ENCODE measurements at regions not wholly inside any gene's neighbourhood (a gene's known extent, or its start where the extent isn't known, plus 50 kb on each side); places are given as distances from the start of the nearest gene placed in this dataset.

DNA sequence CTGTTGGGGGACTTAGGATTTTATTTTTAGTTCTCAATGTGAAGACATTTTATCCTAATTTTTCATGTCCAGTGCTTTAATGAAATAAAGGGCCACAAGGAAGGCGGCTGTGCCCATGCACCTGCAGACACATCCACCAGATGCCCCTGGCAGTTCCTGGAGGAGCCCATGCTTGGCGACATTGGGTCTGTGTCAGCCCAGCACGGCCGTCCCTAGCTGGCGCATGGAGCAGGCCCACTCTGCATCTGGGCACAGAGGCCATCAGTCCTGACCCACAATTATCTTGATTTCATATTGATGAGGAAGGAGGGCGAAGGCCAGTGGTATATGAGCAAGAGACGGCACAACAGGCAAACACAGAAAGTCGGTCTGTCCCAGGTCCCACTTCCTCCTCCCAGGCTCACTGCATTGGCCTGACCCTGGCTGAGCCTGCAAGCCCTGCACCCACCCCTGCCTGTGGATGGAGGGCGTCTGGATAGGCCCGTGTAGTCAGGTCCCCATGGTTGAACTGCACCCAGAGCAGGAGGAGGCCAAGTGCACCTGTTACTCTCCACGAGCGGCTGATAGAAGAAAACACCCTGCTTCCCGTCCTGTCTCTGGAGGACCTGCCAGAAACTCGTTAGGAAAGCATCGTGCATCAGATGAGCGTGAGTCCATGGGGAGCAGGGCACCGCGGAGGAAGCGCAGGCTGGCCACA is 296.9 kb downstream of the BRD1 start:
- TF ChIP-seq, protein P1, sequence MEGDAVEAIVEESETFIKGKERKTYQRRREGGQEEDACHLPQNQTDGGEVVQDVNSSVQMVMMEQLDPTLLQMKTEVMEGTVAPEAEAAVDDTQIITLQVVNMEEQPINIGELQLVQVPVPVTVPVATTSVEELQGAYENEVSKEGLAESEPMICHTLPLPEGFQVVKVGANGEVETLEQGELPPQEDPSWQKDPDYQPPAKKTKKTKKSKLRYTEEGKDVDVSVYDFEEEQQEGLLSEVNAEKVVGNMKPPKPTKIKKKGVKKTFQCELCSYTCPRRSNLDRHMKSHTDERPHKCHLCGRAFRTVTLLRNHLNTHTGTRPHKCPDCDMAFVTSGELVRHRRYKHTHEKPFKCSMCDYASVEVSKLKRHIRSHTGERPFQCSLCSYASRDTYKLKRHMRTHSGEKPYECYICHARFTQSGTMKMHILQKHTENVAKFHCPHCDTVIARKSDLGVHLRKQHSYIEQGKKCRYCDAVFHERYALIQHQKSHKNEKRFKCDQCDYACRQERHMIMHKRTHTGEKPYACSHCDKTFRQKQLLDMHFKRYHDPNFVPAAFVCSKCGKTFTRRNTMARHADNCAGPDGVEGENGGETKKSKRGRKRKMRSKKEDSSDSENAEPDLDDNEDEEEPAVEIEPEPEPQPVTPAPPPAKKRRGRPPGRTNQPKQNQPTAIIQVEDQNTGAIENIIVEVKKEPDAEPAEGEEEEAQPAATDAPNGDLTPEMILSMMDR (IDR thresholded peaks at IDR 0.05): no peak
- TF ChIP-seq POLR2A (IDR thresholded peaks at IDR 0.05): no peak
